ENCODE measurements at regions not wholly inside any gene's neighbourhood (a gene's known extent, or its start where the extent isn't known, plus 50 kb on each side); places are given as distances from the start of the nearest gene placed in this dataset.
"Not testable (repeated sequence)": the region's sequence is repeated elsewhere in the genome, so short reads cannot be mapped to it uniquely, and the experiment has no call there.

- H3K4me2 ChIP-seq (ENCODE audit: low read length), result no peak overlapping the region
- ChIA-PET CTCF (ENCODE audit: unreplicated experiment) (interaction anchor here (0.6 kb wide), 1 partner anchor 111 kb away, joined by 3 read pairs; no protein-coding TSS in a partner anchor), POLR2A (no interaction called here)
- H2AFZ ChIP-seq (ENCODE audit: low read length), result no peak overlapping the region
- H3K79me2 ChIP-seq (ENCODE audit: insufficient read depth, low read depth, low read length), result no peaks in the 10 kb centered on the region
- H3K9me2 ChIP-seq (ENCODE audit: insufficient read depth, low read length), result no peaks in the 10 kb centered on the region
- intact Hi-C loops (cut with micrococcal nuclease; ENCODE audit: unreplicated experiment), result no loop called here
- H3K4me1 ChIP-seq (ENCODE audit: insufficient read depth, low read length, poor library complexity, severe bottlenecking), result no peaks in the 10 kb centered on the region
- no peak for TF ChIP-seq EZH2phosphoT487 (IDR thresholded peaks at IDR 0.05; ENCODE audit: borderline replicate concordance, low read depth, low read length)
- no peak for TF ChIP-seq CTCF (conservative IDR thresholded peaks at IDR 0.05; ENCODE audit: low read length)
- H3K4me3 ChIP-seq (ENCODE audit: low read depth, low read length, poor library complexity, severe bottlenecking), result no peak overlapping the region
- no peaks in the 10 kb centered on the region for H4K20me1 ChIP-seq (ENCODE audit: insufficient read depth, low read length)
- DNase-seq (ENCODE audit: low spot score), result no peak
- BruUV-seq (replicated peaks), result no TSS peak
- H3K27ac ChIP-seq (ENCODE audit: low read depth, low read length, poor library complexity, severe bottlenecking), result no peak overlapping the region
- no peaks in the 10 kb centered on the region for H3K36me3 ChIP-seq (ENCODE audit: insufficient read depth, low read length)
- H3K9me3 ChIP-seq (ENCODE audit: low read length), result no peaks in the 10 kb centered on the region
These were observed 268.0 kb downstream of the BTG1 start for GRCh38 chr12:91877456-91878235.

GRCh38 chr12:91877022-91877421 lies 268.6 kb downstream of the BTG1 start:
- H3K79me2 ChIP-seq (ENCODE audit: insufficient read depth, low read depth, low read length), result no peaks in the 10 kb centered on the region
- peak; percentile 20 for DNase-seq (ENCODE audit: low spot score)
- intact Hi-C loops (cut with micrococcal nuclease; ENCODE audit: unreplicated experiment), result no loop called here
- H3K27ac ChIP-seq (ENCODE audit: low read depth, low read length, poor library complexity, severe bottlenecking), result no peak overlapping the region
- no peak for TF ChIP-seq EZH2phosphoT487 (IDR thresholded peaks at IDR 0.05; ENCODE audit: borderline replicate concordance, low read depth, low read length)
- no peak for TF ChIP-seq CTCF (conservative IDR thresholded peaks at IDR 0.05; ENCODE audit: low read length)
- no TSS peak for BruUV-seq (replicated peaks)
- no peak overlapping the region for H3K4me3 ChIP-seq (ENCODE audit: low read depth, low read length, poor library complexity, severe bottlenecking)
- H3K4me2 ChIP-seq (ENCODE audit: low read length), result no peak overlapping the region
- no peaks in the 10 kb centered on the region for H4K20me1 ChIP-seq (ENCODE audit: insufficient read depth, low read length)
- no peaks in the 10 kb centered on the region for H3K4me1 ChIP-seq (ENCODE audit: insufficient read depth, low read length, poor library complexity, severe bottlenecking)
- no peaks in the 10 kb centered on the region for H3K9me3 ChIP-seq (ENCODE audit: low read length)
- no peaks in the 10 kb centered on the region for H3K9me2 ChIP-seq (ENCODE audit: insufficient read depth, low read length)
- H3K36me3 ChIP-seq (ENCODE audit: insufficient read depth, low read length), result no peaks in the 10 kb centered on the region
- ChIA-PET CTCF (ENCODE audit: unreplicated experiment) (interaction anchor here (0.6 kb wide), 1 partner anchor 727 kb away, joined by 3 read pairs; no protein-coding TSS in a partner anchor), POLR2A (no interaction called here)
- no peak overlapping the region for H2AFZ ChIP-seq (ENCODE audit: low read length)

GRCh38 chr12:91875671-91876070 lies 270.0 kb downstream of the BTG1 start:
- H3K9me2 ChIP-seq (ENCODE audit: insufficient read depth, low read length); H3K79me2 ChIP-seq (ENCODE audit: insufficient read depth, low read depth, low read length); H4K20me1 ChIP-seq (ENCODE audit: insufficient read depth, low read length); intact Hi-C loops (cut with micrococcal nuclease; ENCODE audit: unreplicated experiment); H3K4me3 ChIP-seq (ENCODE audit: low read depth, low read length, poor library complexity, severe bottlenecking); H3K36me3 ChIP-seq (ENCODE audit: insufficient read depth, low read length); H3K4me1 ChIP-seq (ENCODE audit: insufficient read depth, low read length, poor library complexity, severe bottlenecking); H3K4me2 ChIP-seq (ENCODE audit: low read length); H2AFZ ChIP-seq (ENCODE audit: low read length); BruUV-seq (replicated peaks); H3K9me3 ChIP-seq (ENCODE audit: low read length); DNase-seq (ENCODE audit: low spot score); H3K27ac ChIP-seq (ENCODE audit: low read depth, low read length, poor library complexity, severe bottlenecking); CTCF ChIA-PET (ENCODE audit: unreplicated experiment): not testable (repeated sequence)
- POLR2A ChIA-PET, result interaction anchor here (1.2 to 2.4 kb wide), 2 partner anchors 9 to 23 kb away, joined by 4 to 8 read pairs; no protein-coding TSS in a partner anchor
